H1 (cell line): ENCODE measurements at regions not wholly inside any gene's neighbourhood (a gene's known extent, or its start where the extent isn't known, plus 50 kb on each side); places are given as distances from the start of the nearest gene placed in this dataset.

Experiments used
- CTCF ChIA-PET: fragments of 300-600 bp; sonication (Branson Sonifier 250); formaldehyde crosslinking; loops from one replicate; lab custom pipeline; 2021; ENCODE audit not compliant: partially characterized antibody; lab: Charles Lee
- POLR2A ChIA-PET: fragments of 300-600 bp; sonication (Branson Sonifier 250); formaldehyde crosslinking; loops from one replicate; lab custom pipeline; 2021; ENCODE audit warnings: inconsistent platforms; ENCODE audit not compliant: partially characterized antibody; lab: Charles Lee
- DNase-seq, 2 experiments: peaks; one replicate each; pipeline versions ENCODE4 v3.0.0 to v3.0.0-alpha.2; 2010 to 2022; ENCODE audit warnings: low spot score in 2 of 2, low read depth in 1 of 2, mixed read lengths in 1 of 2
- FAIRE-seq: peaks from 2 replicates; lab custom pipeline; 2011; peaks lifted over from hg19 to GRCh38; lab: Jason Lieb, UNC
- H2AFZ ChIP-seq: 2 replicates; pipeline ENCODE4 v1.8.1; 2012; ENCODE audit warnings: low read length, inconsistent platforms
- H2AK5ac ChIP-seq: 2 replicates; pipeline ENCODE4 v1.6.1; 2013; ENCODE audit warnings: low read depth, low read length
- H2BK120ac ChIP-seq: replicated peaks from 2 replicates; pipeline ENCODE3; 2013; ENCODE audit warnings: low read depth, low read length, inconsistent platforms
- H2BK12ac ChIP-seq: 2 replicates; pipeline ENCODE4 v1.6.1; 2013; ENCODE audit warnings: low read depth, low read length
- H2BK15ac ChIP-seq: 2 replicates; pipeline ENCODE4 v1.6.1; 2013; ENCODE audit warnings: low read length
- H2BK20ac ChIP-seq: 2 replicates; pipeline ENCODE4 v1.6.1; 2013; ENCODE audit warnings: low read length
- H2BK5ac ChIP-seq: 2 replicates; pipeline ENCODE4 v1.6.1; 2013; ENCODE audit warnings: low read depth, low read length
- H3K14ac ChIP-seq: 2 replicates; pipeline ENCODE4 v1.6.1; 2013; ENCODE audit warnings: inconsistent platforms; ENCODE audit not compliant: insufficient read length
- H3K18ac ChIP-seq: 2 replicates; pipeline ENCODE4 v1.6.1; 2013; ENCODE audit warnings: low read length; ENCODE audit errors: extremely low read depth
- H3K23ac ChIP-seq: 2 replicates; pipeline ENCODE4 v1.6.1; 2013; ENCODE audit warnings: inconsistent platforms; ENCODE audit not compliant: insufficient read length
- H3K23me2 ChIP-seq: 2 replicates; pipeline ENCODE4 v1.6.1; 2013; ENCODE audit warnings: low read depth, low read length
- H3K27ac ChIP-seq: 2 replicates; pipeline ENCODE4 v1.6.1; 2011; ENCODE audit warnings: low read depth, low read length, inconsistent platforms
- H3K27me3 ChIP-seq, 4 experiments: replicated peaks in 1 of 4; 1 replicate in 1 of 4; 2 replicates in 3 of 4; pipeline versions ENCODE4 v1.6.1 to v1.8.1; 2011 to 2013; ENCODE audit warnings: low read length in 3 of 4, mild to moderate bottlenecking in 3 of 4, inconsistent platforms in 2 of 4, mixed read lengths in 2 of 4, moderate library complexity in 1 of 4; ENCODE audit not compliant: control insufficient read depth in 3 of 4, insufficient read depth in 3 of 4; ENCODE audit errors: extremely low read depth in 1 of 4
- H3K36me3 ChIP-seq, 4 experiments: 2 replicates each; pipeline versions ENCODE4 v1.6.1 to v1.8.1; 2011 to 2013; ENCODE audit warnings: mild to moderate bottlenecking in 4 of 4, low read length in 3 of 4, moderate library complexity in 2 of 4, control low read depth in 1 of 4, inconsistent platforms in 1 of 4; ENCODE audit not compliant: insufficient read depth in 4 of 4, control insufficient read depth in 2 of 4
- H3K4ac ChIP-seq: replicated peaks from 2 replicates; pipeline ENCODE3; 2013; ENCODE audit warnings: low read length, low read depth, mixed read lengths, inconsistent platforms; ENCODE audit not compliant: insufficient read length
- H3K4me1 ChIP-seq, 4 experiments: replicated peaks in 1 of 4; 1 replicate in 1 of 4; 2 replicates in 3 of 4; pipeline versions ENCODE4 v1.6.1 to v1.8.1; 2011 to 2013; ENCODE audit warnings: low read length in 3 of 4, inconsistent platforms in 2 of 4, mixed read lengths in 1 of 4; ENCODE audit not compliant: insufficient read depth in 4 of 4, control insufficient read depth in 3 of 4
- H3K4me2 ChIP-seq, 2 experiments: 2 replicates each; pipeline versions ENCODE4 v1.6.1 to v1.8.1; 2011 to 2013; ENCODE audit warnings: low read depth in 2 of 2, low read length in 2 of 2, control low read depth in 1 of 2, inconsistent platforms in 1 of 2, mild to moderate bottlenecking in 1 of 2; ENCODE audit not compliant: insufficient read depth in 1 of 2
- H3K4me3 ChIP-seq, 4 experiments: fragments of 200-600, 300-600 bp in 1 of 4; sonication (generic), shearing (Covaris generic), sonication (Bioruptor Twin) in 1 of 4; 2 replicates each; pipeline versions ENCODE4 v1.5.1 to v1.8.1; 2011 to 2016; ENCODE audit warnings: low read length in 4 of 4, low read depth in 3 of 4, control low read depth in 2 of 4, inconsistent platforms in 2 of 4, mild to moderate bottlenecking in 2 of 4, mixed read lengths in 1 of 4, moderate library complexity in 1 of 4; ENCODE audit not compliant: insufficient read depth in 2 of 4; ENCODE audit errors: extremely low read depth in 1 of 4
- H3K56ac ChIP-seq: replicated peaks from 2 replicates; pipeline ENCODE3; 2013; ENCODE audit warnings: low read depth, mild to moderate bottlenecking, mixed read lengths, low read length, inconsistent platforms; ENCODE audit not compliant: insufficient read length
- H3K79me1 ChIP-seq: 2 replicates; pipeline ENCODE4 v1.6.1; 2013; ENCODE audit warnings: low read depth, low read length, control low read depth
- H3K79me2 ChIP-seq, 2 experiments: 2 replicates each; pipeline versions ENCODE4 v1.6.1 to v1.8.1; 2012 to 2013; ENCODE audit warnings: low read length in 2 of 2, mild to moderate bottlenecking in 2 of 2, inconsistent platforms in 1 of 2; ENCODE audit not compliant: insufficient read depth in 2 of 2, control insufficient read depth in 1 of 2
- H3K9ac ChIP-seq, 4 experiments: replicated peaks in 1 of 4; 1 replicate in 1 of 4; 2 replicates in 3 of 4; pipeline versions ENCODE4 v1.6.1 to v1.8.1; 2011 to 2013; ENCODE audit warnings: low read depth in 3 of 4, low read length in 3 of 4, control low read depth in 2 of 4, mild to moderate bottlenecking in 2 of 4, moderate library complexity in 2 of 4, inconsistent platforms in 1 of 4; ENCODE audit errors: extremely low read depth in 1 of 4
- H3K9me3 ChIP-seq, 2 experiments: 2 replicates each; pipeline versions ENCODE4 v1.6.1 to v1.8.1; 2012 to 2013; ENCODE audit warnings: mild to moderate bottlenecking in 2 of 2, moderate library complexity in 2 of 2, control low read depth in 1 of 2, inconsistent platforms in 1 of 2, low read depth in 1 of 2, low read length in 1 of 2, mixed read lengths in 1 of 2; ENCODE audit not compliant: insufficient read depth in 2 of 2
- H4K20me1 ChIP-seq, 2 experiments: replicated peaks in 1 of 2; 2 replicates each; pipeline versions ENCODE3 to v1.8.1; 2011 to 2013; ENCODE audit warnings: inconsistent platforms in 2 of 2, low read length in 2 of 2, mild to moderate bottlenecking in 1 of 2; ENCODE audit not compliant: insufficient read depth in 2 of 2, control insufficient read depth in 1 of 2
- H4K5ac ChIP-seq: 2 replicates; pipeline ENCODE4 v1.6.1; 2013; ENCODE audit warnings: low read length, low read depth, mixed read lengths, inconsistent platforms; ENCODE audit not compliant: insufficient read length
- H4K8ac ChIP-seq: 2 replicates; pipeline ENCODE4 v1.8.0; 2013; ENCODE audit warnings: mild to moderate bottlenecking, moderate library complexity, low read length, inconsistent platforms; ENCODE audit not compliant: insufficient read depth; ENCODE audit errors: extremely low read depth
- H4K91ac ChIP-seq: replicated peaks from 2 replicates; pipeline ENCODE3; 2013; ENCODE audit warnings: low read length, mixed read lengths, inconsistent platforms; ENCODE audit not compliant: insufficient read length
- CTBP2 ChIP-seq: IDR thresholded peaks from 2 replicates; pipeline ENCODE4 v1.7.0; 2011; ENCODE audit warnings: borderline replicate concordance, mild to moderate bottlenecking, moderate library complexity, mixed read lengths, low read length; ENCODE audit not compliant: insufficient read depth, insufficient read length
- EP300 ChIP-seq, 2 experiments: IDR thresholded peaks; 1 replicate in 1 of 2; 2 replicates in 1 of 2; pipeline ENCODE4 v1.6.1; 2011 to 2012; ENCODE audit warnings: low read depth in 2 of 2, low read length in 2 of 2, mild to moderate bottlenecking in 2 of 2, borderline replicate concordance in 1 of 2, inconsistent platforms in 1 of 2, moderate library complexity in 1 of 2
- KDM1A ChIP-seq: fragments of 200-600, 300-600 bp; sonication (generic); IDR thresholded peaks from 2 replicates; pipeline ENCODE4 v1.7.1; 2016; ENCODE audit warnings: mild to moderate bottlenecking, low read length, borderline replicate concordance
- POU5F1 ChIP-seq: IDR thresholded peaks from 2 replicates; pipeline ENCODE4 v1.6.1; 2011; ENCODE audit warnings: low read depth, mild to moderate bottlenecking, low read length, moderate library complexity
- SAP30 ChIP-seq: fragments of 300-600 bp; sonication (generic); IDR thresholded peaks from 2 replicates; pipeline ENCODE4 v1.7.1; 2012; ENCODE audit warnings: low read length, moderate library complexity, mild to moderate bottlenecking, inconsistent platforms; ENCODE audit not compliant: insufficient read depth, insufficient replicate concordance
- SP2 ChIP-seq: IDR thresholded peaks from 2 replicates; pipeline ENCODE4 v1.6.1; 2012; ENCODE audit warnings: mild to moderate bottlenecking, low read length, inconsistent platforms
- YY1 ChIP-seq: IDR thresholded peaks from 2 replicates; pipeline ENCODE4 v1.6.1; 2011; ENCODE audit warnings: low read depth, mild to moderate bottlenecking, low read length

DNA sequence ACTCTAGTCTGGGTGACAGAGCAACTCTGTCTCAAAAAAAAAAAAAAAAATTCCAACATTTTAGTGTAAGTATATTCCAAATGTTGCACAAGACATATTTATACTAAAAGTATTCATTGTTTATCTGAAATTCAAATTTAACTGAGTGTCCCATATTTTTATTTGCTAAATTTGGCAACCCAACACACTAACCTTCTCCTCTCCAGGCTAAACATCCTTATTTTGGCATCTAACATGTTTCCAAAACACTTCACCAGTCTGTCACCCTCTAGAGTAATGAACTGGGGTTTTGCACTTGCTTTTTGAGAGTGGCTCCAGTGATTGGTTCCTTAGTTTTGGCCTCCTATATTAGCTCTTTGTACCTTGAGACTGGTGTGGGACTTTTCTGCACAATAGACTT, 243.4 kb upstream of the SALL1 start:
- H3K79me1 ChIP-seq = no peaks in the 10 kb centered on the region
- no peak overlapping the region for H2BK15ac ChIP-seq
- H4K5ac ChIP-seq = no peak overlapping the region
- H4K91ac ChIP-seq = no peak overlapping the region
- FAIRE-seq = no peak
- H2BK20ac ChIP-seq = peak overlapping the region; percentile 95; the same call in 1 of the 2 replicates
- no peak overlapping the region for H2AFZ ChIP-seq
- no peak overlapping the region for H2BK120ac ChIP-seq
- no peak overlapping the region for H4K8ac ChIP-seq
- H3K23ac ChIP-seq = no peak overlapping the region
- no peak overlapping the region for H3K4ac ChIP-seq
- H3K4me1 ChIP-seq = peaks cover 2 to 16% (median 13%) of the 10 kb centered on the region in 4 experiments; a peak in 5 of 7 replicates
- H3K23me2 ChIP-seq = no peaks in the 10 kb centered on the region
- ChIA-PET CTCF (no interaction called here), POLR2A (interaction anchor here (0.6 kb wide), 1 partner anchor 243 kb away, joined by 4 read pairs; no protein-coding TSS in a partner anchor)
- H3K79me2 ChIP-seq = no peaks in the 10 kb centered on the region
- H2AK5ac ChIP-seq = no peak overlapping the region
- H3K18ac ChIP-seq = no peak overlapping the region; the same call in 1 of the 2 replicates
- H3K9ac ChIP-seq = no peak overlapping the region
- no peaks in the 10 kb centered on the region for H3K36me3 ChIP-seq
- no peak overlapping the region for H3K56ac ChIP-seq
- 0 out of 4 replicates have a peak, but pooled peaks cover 0 to under 1% of the 10 kb centered on the region in 2 experiments for H3K9me3 ChIP-seq
- H3K27ac ChIP-seq = no peak overlapping the region
- H3K4me3 ChIP-seq = no peak overlapping the region
- no peak for TF ChIP-seq YY1
- no peak for TF ChIP-seq KDM1A
- TF ChIP-seq SP2 = no peak
- TF ChIP-seq SAP30 = no peak
- no peak for TF ChIP-seq POU5F1
- TF ChIP-seq EP300 (IDR thresholded peaks at IDR 0.05; ENCODE audit: borderline replicate concordance in 1 of 2, low read depth in 2 of 2, low read length in 2 of 2) = no peak
- TF ChIP-seq CTBP2 = no peak
- H3K4me2 ChIP-seq = no peak overlapping the region
- no peak overlapping the region for H3K14ac ChIP-seq
- H2BK12ac ChIP-seq = no peak overlapping the region
- H2BK5ac ChIP-seq = no peak overlapping the region
- H3K27me3 ChIP-seq = no peaks in the 10 kb centered on the region
- no peaks in the 10 kb centered on the region for H4K20me1 ChIP-seq
- no peak for DNase-seq
